ENCODE measurements at regions not wholly inside any gene's neighbourhood (a gene's known extent, or its start where the extent isn't known, plus 50 kb on each side); places are given as distances from the start of the nearest gene placed in this dataset.

DNA sequence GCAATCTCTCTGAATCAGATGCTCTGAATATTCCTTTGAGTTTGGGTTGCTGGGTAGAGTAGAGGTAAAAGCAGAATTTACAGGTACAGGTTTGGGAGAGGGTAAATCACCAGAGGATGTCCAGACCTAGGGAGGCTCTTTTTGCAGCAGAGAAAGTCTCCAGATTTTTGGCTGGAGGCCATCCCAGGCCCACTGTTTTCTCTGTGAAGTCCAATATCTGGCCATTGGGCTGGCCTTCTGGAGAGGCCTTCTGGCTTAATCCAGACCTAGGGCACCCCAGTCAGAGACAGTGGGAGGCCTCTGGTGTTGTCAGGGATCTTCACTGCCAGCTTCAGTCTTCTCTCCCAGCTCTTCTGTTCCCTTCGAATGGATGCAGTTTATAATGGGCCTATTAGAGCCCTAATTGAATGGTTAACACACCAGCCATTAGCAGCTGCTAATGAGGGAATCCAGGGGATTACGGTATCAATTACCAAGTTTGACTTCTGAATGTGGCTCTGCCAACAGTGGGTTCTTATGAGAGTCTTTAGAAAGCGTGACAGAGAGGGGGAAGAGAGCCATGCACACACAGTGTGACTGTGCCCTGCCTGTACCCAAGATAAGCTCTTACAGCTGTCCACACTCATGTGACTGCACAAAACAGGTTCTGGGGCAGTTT is 183.1 kb downstream of the EMP1 start:
- H3K4me3 ChIP-seq (ENCODE audit: low read depth, low read length): no peak overlapping the region
- no peak for DNase-seq (ENCODE audit: low read depth)

DNA sequence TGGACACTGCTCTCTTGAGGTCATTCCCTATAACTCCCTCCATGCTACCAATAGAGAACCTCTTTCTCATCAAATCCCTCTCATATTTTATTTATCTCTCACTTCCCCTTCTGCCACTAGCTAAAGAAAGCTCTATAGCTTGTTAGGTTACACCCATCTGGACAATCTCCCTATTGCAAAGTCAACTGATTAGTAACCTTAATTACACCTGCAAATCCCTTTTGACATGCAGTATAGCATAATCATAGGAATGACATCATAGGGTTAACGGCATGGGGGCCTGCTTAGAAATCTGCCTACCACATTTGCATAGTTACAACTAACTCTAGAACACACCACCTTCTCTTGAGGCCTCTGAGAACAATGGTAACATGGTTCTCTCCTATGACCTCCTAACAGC is 181.2 kb downstream of the EMP1 start:
- no peak for DNase-seq (ENCODE audit: low read depth)

DNA sequence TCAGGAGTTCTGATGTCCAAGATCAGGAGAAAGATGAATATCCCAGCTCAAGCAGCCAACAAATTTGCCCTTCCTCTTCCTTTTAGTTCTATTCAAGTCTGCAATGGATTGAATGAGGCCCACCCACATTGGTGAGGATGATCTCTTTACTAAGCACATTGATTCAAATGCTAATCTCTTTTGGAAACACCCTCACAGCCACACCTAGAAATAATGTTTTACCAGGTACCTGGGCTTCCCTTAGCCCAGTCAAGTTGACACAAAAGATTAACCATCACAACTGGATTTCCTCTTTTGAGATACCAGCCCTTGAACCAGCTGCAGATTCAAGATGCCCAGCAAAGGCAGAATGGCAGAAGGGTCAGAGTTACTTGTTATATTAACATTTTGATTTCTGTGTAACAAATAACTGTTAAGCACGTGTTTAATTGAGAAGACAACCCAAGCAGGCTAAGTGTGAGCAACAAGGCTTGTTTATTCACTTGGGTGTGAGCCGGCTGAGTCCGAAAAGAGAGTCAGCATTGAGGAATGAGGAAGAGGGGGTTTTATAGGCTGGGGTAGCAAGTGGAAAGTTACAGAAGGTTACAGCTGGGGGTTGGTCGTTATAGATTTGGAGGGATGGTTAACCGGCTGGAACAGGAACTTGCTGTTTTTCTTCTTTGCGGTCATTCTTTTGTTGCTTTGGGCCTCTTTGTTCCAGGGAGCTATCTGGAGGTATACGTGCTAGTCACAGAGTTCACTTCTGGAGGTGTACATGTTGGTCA is 180.3 kb downstream of the EMP1 start:
- no peak for DNase-seq (ENCODE audit: low read depth)
- H3K4me3 ChIP-seq (ENCODE audit: low read depth, low read length): no peak overlapping the region

More for the DNA sequence above, 181.2 kb downstream of the EMP1 start:
- no peak overlapping the region for H3K4me3 ChIP-seq (ENCODE audit: low read depth, low read length)

DNA sequence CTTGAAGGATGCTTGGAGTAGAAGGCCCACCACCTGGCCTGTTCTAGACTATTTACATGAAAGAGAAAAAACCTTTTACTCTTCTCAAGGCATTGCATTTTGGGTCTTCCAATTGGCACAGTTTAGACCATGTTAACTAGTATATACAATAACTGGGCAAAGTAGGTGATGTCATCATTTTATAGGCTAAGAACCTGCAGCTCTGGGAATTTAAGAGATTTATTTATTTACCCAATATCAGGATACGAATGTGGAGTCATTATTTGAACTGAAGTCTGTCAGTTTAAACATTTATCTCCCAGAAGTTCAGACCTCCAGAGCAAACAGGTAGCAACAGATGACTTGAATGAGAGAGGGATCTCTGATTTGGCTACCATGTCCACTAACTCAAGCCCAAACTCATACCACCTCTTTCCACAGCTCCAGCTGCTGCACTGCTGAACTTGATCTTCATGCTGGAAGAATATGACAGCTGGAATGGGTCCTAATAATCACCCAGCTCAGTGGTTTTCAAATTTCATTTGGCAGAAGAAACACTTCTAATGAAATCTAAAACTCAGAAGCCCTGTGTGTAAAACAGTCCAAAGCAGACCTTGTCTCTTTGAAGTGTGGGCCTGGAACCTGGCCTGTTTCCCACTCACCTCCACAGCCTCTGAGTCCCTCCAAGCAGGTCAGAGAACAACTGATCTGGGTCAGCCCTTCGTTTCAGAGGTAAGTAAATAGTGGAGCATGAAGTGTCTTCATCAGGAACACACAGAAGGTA is 179.2 kb downstream of the EMP1 start:
- H3K4me3 ChIP-seq (ENCODE audit: low read depth, low read length): no peak overlapping the region
- no peak for DNase-seq (ENCODE audit: low read depth)

DNA sequence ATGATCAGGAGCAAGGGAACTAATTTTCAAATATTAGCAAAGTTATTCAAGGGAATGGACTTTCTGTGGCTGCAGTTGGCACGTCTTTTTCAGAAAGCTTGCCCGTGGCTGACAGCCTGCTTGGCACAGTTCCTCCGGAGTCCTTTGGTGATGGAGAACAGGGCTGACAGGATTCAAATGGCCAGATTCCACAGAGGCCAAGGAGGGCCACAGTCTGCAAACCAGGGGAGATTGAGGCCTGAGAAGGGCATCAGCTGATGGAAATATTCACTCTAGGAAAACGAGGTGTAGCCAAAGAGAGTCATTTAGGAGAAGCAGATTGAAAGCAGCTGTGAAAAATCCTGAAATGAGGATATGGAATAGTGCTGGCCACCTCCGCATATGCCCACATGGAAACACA is 178.3 kb downstream of the EMP1 start:
- no peak for DNase-seq (ENCODE audit: low read depth)
- no peak overlapping the region for H3K4me3 ChIP-seq (ENCODE audit: low read depth, low read length)

DNA sequence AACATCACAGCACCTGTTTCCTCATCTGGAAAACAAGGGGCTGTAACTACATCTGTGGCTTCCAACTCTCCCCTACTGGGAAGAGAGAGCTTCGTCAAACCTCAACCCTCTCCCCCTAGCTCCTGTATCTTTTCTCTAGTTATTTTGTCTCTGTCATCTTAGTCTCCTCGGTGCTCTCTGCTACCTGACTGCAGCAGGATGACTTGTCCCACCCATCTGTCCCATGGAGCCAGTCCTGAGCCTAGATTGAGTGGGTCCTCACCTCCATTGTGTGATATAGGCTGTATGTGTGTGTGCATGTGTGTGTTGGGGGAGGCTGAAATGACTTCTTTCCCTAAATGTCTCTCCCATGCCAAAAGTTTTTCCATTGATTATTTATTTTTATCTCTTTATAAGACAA is 177.3 kb downstream of the EMP1 start:
- no peak for DNase-seq (ENCODE audit: low read depth)
- H3K4me3 ChIP-seq (ENCODE audit: low read depth, low read length): no peak overlapping the region

DNA sequence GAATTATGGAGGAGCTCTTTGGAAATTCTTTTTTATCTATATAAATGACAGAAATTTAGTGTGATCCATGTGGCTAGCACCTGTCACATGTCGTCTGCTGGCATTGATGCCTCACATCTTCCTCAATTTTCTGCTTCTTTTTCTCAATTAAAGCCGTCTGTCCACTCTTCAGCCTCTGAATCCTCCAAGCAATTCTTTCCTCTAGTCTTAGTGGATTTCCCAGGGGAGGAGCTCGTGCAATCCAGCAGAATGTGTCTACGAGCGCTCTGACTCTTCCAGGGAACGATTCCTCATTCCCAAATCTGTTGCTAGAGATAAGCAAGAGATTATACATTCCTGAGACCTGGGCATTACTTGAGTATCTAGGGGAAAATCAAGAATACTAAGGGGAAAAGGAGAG is 176.6 kb downstream of the EMP1 start:
- DNase-seq (ENCODE audit: low read depth): no peak

DNA sequence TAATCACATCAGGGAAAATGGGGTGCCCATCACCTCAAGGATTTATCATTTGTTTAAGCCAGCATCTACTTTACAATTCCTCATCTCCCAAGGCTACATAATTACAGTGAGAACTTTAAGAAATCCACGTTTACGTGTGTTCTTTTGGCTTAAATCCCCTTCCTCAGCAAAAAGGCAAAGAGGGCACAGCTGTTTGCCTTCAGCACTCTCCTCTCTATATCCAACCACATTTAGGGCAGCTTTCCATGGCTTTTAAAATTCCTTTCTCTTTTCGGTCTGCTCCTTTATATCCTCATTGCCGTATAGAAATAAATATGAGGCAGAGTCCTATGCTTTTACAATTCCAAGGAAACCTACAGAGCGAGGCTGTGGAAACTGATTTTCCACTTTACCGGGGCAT is 175.9 kb downstream of the EMP1 start:
- DNase-seq (ENCODE audit: low read depth): no peak
- no peak overlapping the region for H3K4me3 ChIP-seq (ENCODE audit: low read depth, low read length)

More for the DNA sequence above, 176.6 kb downstream of the EMP1 start:
- H3K4me3 ChIP-seq (ENCODE audit: low read depth, low read length): no peak overlapping the region

DNA sequence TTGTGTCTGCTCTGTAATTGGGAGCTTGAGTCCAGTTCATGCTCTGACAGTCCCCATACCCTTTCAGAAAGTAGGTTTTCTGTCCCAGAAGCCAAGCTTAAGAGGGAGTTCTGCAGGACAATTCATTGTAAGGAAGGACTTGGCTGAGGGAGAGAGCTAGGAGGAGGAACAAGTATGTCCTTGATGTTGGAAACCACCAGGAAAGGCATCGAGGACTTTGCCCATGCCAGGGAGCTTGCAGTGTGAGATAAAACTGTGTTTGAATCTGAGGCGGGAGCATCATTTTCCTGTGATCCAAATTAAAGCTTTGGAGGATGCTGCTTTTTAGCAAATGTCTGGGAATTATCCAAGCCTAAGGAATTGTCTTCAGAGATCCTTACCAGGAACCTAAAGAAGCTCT is 175.3 kb downstream of the EMP1 start:
- no peak for DNase-seq (ENCODE audit: low read depth)
- H3K4me3 ChIP-seq (ENCODE audit: low read depth, low read length): no peak overlapping the region

DNA sequence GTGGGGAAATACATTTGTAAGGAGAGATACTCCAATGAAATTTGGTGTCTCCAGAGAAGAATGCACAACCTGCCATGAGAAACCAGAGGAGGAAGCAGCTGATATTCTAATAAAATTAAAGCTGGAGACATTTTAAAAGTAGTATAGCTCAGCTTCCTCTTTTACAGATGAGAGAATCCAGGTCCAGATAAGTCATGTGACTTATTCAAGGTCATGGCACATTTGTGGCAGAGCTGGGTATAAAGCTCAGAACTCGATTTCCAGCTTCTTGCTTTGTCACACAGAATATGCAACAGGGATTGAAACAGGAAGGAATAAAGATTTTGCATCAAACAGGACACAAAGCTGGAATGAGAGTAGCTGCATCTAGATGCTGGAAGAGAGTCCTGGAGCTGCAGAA is 174.8 kb downstream of the EMP1 start:
- no peak overlapping the region for H3K4me3 ChIP-seq (ENCODE audit: low read depth, low read length)
- DNase-seq (ENCODE audit: low read depth): no peak

DNA sequence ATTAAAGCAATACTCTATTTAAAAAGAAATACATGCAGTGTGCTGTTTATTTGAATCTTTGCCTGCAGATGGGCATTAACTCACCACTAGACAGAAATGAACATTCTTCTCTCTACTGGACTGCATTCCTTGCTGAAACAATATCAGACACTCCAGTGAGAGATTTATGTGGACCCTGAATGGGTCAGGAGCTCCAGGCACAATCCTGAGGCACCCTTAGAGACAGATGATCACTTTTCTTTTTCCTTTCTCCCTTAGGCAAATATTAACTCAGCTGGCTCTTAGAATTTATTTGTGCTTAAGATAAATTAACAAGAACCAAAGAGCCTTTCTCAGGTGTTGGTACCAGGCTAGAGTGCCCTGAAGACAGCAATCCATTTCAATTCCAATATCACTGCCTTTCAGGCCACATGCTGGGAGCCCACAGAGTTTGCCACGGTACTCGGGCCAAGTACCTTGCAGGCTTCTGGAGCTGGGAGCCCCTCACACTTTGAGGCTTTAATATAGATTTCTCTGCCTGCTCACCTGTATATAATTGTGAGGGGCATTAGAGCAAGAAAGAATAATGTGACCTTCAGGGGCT is 173.0 kb downstream of the EMP1 start:
- H3K4me3 ChIP-seq (ENCODE audit: low read depth, low read length): no peak overlapping the region
- DNase-seq (ENCODE audit: low read depth): no peak

DNA sequence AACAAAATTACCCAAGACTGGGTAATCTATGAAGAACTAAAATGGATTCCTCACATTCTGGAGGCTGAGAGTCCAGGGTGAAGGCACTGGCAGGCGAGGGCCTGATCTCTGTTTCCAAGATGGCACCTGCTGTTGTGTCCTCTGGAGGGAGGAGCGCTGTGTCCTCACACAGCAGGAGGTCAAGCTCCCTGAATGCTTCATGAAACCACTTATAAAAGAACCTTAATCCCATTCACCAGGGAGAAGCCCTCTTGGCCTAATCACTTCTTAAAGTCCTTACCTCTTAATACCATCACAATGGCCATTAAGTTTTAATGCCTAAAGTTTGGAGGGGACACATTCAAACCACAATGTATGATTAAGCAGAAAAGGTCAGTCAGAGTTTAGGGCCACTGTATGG is 172.4 kb downstream of the EMP1 start:
- no peak overlapping the region for H3K4me3 ChIP-seq (ENCODE audit: low read depth, low read length)
- no peak for DNase-seq (ENCODE audit: low read depth)

DNA sequence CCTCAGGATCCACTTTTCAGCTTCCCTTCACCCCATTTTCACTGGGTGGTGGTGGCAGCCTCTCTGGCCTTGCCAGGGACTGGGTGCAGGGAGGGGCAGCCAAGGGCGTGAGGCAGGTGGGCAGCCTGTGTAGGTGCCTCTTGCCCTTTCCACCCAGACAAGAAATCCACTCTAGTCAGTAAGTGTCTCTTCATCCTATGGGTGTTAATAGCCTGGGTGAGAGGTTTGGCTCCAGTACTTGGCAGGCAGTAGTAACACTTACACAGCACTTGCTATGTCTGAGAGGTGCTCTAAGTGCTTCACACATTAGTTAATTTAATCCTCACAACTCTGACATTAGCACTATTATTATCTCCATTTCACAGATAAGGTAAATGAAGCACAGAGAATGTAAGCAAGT is 171.9 kb downstream of the EMP1 start:
- DNase-seq (ENCODE audit: low read depth): no peak
- H3K4me3 ChIP-seq (ENCODE audit: low read depth, low read length): no peak overlapping the region

DNA sequence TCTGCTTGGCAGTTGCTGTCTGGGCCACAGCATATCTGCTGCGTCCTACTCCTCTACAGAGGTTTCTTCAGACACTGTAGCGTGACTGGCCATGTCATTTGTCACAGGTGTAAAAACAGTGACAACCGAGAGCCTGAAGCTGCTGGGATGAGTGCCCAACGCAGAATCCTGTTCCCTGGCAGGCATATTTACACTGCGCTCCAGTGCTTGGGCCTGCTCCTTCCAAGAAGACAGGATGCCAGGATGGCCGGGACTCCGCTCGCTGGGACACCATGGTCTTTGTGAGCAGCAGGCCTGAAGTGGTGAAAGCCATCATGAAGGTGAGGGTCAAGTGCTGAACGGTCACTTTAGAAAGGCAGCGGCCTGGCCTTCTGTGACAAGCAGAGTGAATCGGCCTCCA is 171.4 kb downstream of the EMP1 start:
- no peak for DNase-seq (ENCODE audit: low read depth)
- no peak overlapping the region for H3K4me3 ChIP-seq (ENCODE audit: low read depth, low read length)

DNA sequence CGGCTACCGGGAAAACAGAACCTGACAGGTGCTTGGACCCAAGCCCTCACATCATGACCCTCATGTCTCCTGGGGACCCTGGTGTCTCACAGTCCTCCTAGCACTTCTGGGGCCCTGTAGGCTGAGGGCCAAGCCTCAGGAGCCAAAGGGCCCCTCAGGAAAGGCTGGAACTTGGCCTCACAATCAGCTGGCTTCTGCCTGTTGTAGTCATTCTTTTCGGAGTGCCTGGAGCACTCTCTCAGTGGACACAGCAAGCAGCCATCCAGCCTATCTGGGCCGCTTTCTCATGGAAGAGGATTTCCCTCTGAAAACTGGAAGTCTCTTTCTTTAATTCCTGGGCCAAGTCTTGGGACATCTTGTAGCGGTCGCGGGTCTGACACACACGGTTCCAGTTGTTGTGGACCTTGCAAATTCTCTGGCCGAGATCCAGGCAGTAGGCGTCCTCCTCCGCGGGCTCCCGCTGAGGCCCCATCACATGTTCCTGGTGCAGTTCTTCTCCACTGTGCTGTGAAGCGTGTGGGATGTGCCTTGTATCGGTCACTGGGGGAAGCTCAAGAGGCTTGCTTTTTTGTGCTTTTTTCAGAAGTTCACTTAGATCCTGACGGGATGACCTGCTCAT is 169.3 kb downstream of the EMP1 start:
- DNase-seq (ENCODE audit: low read depth): peak; percentile 4
- no peak overlapping the region for H3K4me3 ChIP-seq (ENCODE audit: low read depth, low read length)

DNA sequence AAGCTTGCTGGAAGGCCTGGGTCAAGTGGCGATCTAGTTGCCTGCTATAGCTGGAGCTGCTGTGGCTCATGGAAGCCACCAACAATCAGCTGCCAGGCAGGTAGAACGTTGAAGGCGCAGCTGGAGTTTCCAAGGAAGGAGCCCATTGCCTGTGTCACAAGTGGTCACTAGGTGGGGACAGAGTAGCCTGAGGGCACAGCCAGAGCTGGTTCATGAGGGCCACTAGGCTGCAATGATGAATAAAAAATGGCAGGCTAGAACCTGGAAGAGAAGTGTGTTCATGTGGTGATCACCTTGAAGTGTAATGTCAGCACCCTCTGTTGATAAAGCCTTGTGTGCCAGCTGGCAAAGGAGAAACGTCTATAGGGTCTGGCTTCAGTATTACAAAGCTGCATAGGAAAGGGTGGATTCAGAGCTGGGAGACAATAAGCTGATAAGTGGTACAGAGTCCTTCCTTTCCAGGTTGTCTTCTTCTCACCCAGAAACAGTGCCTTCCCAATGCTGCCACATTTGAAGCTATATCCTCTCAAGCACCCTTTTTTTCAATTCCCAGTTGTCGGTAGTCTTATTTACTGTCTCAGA is 165.8 kb downstream of the EMP1 start:
- no peak overlapping the region for H3K4me3 ChIP-seq (ENCODE audit: low read depth, low read length)
- no peak for DNase-seq (ENCODE audit: low read depth)

DNA sequence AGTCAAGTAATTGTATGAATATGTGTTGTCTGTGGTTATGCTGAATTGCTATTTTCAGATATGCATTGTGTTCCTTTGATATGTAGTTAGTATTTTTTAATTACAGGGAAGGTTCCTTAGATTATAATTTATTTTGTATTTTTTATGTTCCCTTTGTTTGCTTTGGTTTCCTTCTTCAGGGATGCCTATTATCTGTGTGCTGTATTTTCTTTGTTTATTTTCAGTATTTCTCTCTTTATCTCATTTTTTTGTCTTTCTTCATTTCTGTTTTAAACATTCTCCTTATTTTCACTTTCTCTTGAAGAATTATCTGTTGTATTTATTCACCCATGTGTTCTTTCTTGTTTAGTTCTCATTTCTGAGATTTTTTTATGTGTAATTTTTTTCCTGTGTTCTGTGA is 163.1 kb downstream of the EMP1 start:
- no peak for DNase-seq (ENCODE audit: low read depth)
- no peak overlapping the region for H3K4me3 ChIP-seq (ENCODE audit: low read depth, low read length)

DNA sequence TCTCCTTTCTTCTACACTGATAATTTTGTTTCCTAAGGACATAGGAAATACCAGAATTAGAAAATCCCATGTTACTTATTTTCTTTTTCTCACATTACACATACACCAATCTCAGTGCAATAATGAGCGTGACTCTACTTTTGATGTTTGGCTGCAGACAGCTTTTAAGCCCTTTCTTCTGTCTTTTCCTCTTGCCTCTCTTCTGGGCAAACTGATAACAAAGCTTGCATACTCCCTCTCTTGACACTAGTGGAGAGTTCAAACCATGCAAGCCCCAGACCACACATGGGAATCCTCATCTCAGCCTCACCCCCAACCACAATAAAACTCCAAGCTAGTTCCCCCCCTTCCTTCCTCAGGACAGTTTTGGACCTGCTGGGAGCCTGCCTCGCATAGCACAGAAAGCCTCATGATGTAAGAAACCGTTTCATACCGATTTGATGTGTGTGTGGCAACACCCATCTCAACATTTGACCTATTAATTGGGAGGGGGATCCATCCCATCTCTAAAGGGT is 161.9 kb downstream of the EMP1 start:
- no peak for DNase-seq (ENCODE audit: low read depth)
- no peak overlapping the region for H3K4me3 ChIP-seq (ENCODE audit: low read depth, low read length)

DNA sequence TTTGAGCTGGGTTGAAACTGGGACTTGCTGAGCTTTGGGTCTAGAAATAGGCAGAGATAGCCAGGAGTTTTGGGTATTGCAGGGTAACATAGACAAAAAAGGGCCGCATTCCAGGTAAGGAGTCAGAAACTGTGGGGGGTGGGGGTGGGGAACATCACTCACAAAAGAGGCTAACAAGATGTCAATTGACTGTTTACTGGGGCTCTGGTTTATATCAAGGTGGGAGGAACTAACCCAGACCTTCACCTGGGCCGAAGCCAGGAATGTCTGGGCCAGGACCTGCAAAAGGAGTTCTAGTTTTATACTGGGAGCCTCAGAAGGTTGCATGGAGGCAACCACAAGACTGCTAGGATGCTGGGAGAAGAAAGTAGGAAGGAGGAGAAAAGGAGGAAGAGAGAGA is 154.4 kb downstream of the EMP1 start:
- H3K4me3 ChIP-seq (ENCODE audit: low read depth, low read length): no peak overlapping the region
- DNase-seq (ENCODE audit: low read depth): no peak

Data from skeletal muscle cell (primary cell).